SK-N-SH (cell line): ENCODE measurements at regions not wholly inside any gene's neighbourhood (a gene's known extent, or its start where the extent isn't known, plus 50 kb on each side); places are given as distances from the start of the nearest gene placed in this dataset.

Experiments used
- CTCF ChIA-PET: fragments of 300-600, 350-600 bp; formaldehyde crosslinking; extraction: SDS; loops from one replicate; lab custom pipeline; 2021; lab: Yijun Ruan, JAX
- POLR2A ChIA-PET: fragments of 350-600 bp; sonication (Branson Sonifier 250); formaldehyde crosslinking; extraction: SDS; loops from one replicate; lab custom pipeline; 2020; ENCODE audit warnings: antibody characterized with exemption, inconsistent platforms; lab: Yijun Ruan, JAX
- DNase-seq: peaks from one replicate; pipeline ENCODE4 v3.0.0; 2012
- H2AFZ ChIP-seq: fragments of 200-600 bp; sonication (generic); 2 replicates; pipeline ENCODE4 v1.8.1; 2016; ENCODE audit warnings: antibody characterized with exemption, mild to moderate bottlenecking, low read depth
- H3F3A ChIP-seq: fragments of 200-600 bp; sonication (generic); replicated peaks from 2 replicates; pipeline ENCODE3; 2016; ENCODE audit warnings: antibody characterized with exemption, mild to moderate bottlenecking; ENCODE audit not compliant: insufficient read depth
- H3K27ac ChIP-seq, 2 experiments: fragments of 200-500 bp in 1 of 2; fragments of 200-600 bp in 1 of 2; sonication (Bioruptor generic) in 1 of 2; sonication (generic), shearing (Covaris generic) in 1 of 2; 2 replicates each; pipeline versions ENCODE4 v1.5.1 to v1.6.1; 2014 to 2016; ENCODE audit warnings: low read depth in 2 of 2, inconsistent platforms in 1 of 2, low read length in 1 of 2, mild to moderate bottlenecking in 1 of 2, mixed read lengths in 1 of 2
- H3K27me3 ChIP-seq: fragments of 200-600 bp; sonication (generic), shearing (Covaris generic); 2 replicates; pipeline ENCODE4 v1.6.1; 2016; ENCODE audit warnings: mixed run types; ENCODE audit not compliant: insufficient read depth
- H3K36me3 ChIP-seq, 2 experiments: fragments of 200-500 bp in 1 of 2; fragments of 200-600 bp in 1 of 2; sonication (Bioruptor generic) in 1 of 2; sonication (generic) in 1 of 2; replicated peaks in 1 of 2; 2 replicates each; pipeline versions ENCODE3 to v1.5.1; 2014 to 2016; ENCODE audit warnings: low read length in 1 of 2, mild to moderate bottlenecking in 1 of 2; ENCODE audit not compliant: insufficient read depth in 2 of 2, control insufficient read depth in 1 of 2
- H3K4me1 ChIP-seq, 2 experiments: fragments of 200-500 bp in 1 of 2; fragments of 200-600 bp in 1 of 2; sonication (Bioruptor generic) in 1 of 2; sonication (generic), shearing (Covaris generic) in 1 of 2; 2 replicates each; pipeline versions ENCODE4 v1.5.1 to v1.6.1; 2014 to 2016; ENCODE audit warnings: low read depth in 1 of 2, low read length in 1 of 2, mixed run types in 1 of 2; ENCODE audit not compliant: insufficient read depth in 2 of 2, control insufficient read depth in 1 of 2
- H3K4me2 ChIP-seq: fragments of 200-600 bp; sonication (generic), shearing (Covaris generic); 2 replicates; pipeline ENCODE4 v1.6.1; 2017; ENCODE audit warnings: mixed run types
- H3K4me3 ChIP-seq, 2 experiments: fragments of 200-500 bp in 1 of 2; fragments of 200-600 bp in 1 of 2; sonication (Bioruptor generic) in 1 of 2; sonication (generic), shearing (Covaris generic) in 1 of 2; 2 replicates each; pipeline versions ENCODE4 v1.5.1 to v1.8.1; 2014 to 2016; ENCODE audit warnings: low read depth in 2 of 2, inconsistent platforms in 1 of 2, low read length in 1 of 2, mild to moderate bottlenecking in 1 of 2, mixed read lengths in 1 of 2, moderate library complexity in 1 of 2
- H3K79me2 ChIP-seq: fragments of 200-600 bp; sonication (generic); 2 replicates; pipeline ENCODE4 v1.8.1; 2017; ENCODE audit warnings: mild to moderate bottlenecking; ENCODE audit not compliant: insufficient read depth
- H3K9ac ChIP-seq: fragments of 200-600 bp; sonication (generic); 2 replicates; pipeline ENCODE4 v1.6.1; 2017; ENCODE audit warnings: mixed run types
- H3K9me2 ChIP-seq: fragments of 200-600 bp; sonication (generic); 2 replicates; pipeline ENCODE4 v1.6.1; 2017; ENCODE audit warnings: mixed run types
- H3K9me3 ChIP-seq: fragments of 200-600 bp; sonication (generic); 2 replicates; pipeline ENCODE4 v1.6.1; 2017; ENCODE audit warnings: mixed run types, mild to moderate bottlenecking, moderate library complexity
- H4K20me1 ChIP-seq: fragments of 200-600 bp; sonication (generic); 2 replicates; pipeline ENCODE4 v1.6.1; 2017; ENCODE audit warnings: mild to moderate bottlenecking, mixed run types; ENCODE audit not compliant: insufficient read depth
- CHD2 ChIP-seq: fragments of 150-350 bp; IDR thresholded peaks from 2 replicates; pipeline ENCODE4 v1.6.1; 2018; ENCODE audit warnings: low read length; ENCODE audit not compliant: partially characterized antibody
- EP300 ChIP-seq, 2 experiments: IDR thresholded peaks; 2 replicates each; pipeline versions ENCODE4 v1.4.0 to v1.6.1; 2012; ENCODE audit warnings: borderline replicate concordance in 1 of 2, low read depth in 1 of 2, low read length in 1 of 2
- EZH2phosphoT487 ChIP-seq: fragments of 200-600 bp; sonication (generic); IDR thresholded peaks from 2 replicates; pipeline ENCODE4 v1.6.1; 2017; ENCODE audit warnings: low read depth, mixed run types, mild to moderate bottlenecking, antibody characterized with exemption, moderate library complexity, borderline replicate concordance
- FOXJ3 ChIP-seq: sonication (generic); formaldehyde crosslinking; IDR thresholded peaks from 2 replicates; pipeline ENCODE4 v1.5.1; 2020; ENCODE audit warnings: mild to moderate bottlenecking, missing genetic modification reagents
- FOXM1 ChIP-seq: IDR thresholded peaks from 2 replicates; pipeline ENCODE4 v1.4.0; 2012; ENCODE audit warnings: low read depth, mild to moderate bottlenecking
- GABPA ChIP-seq: IDR thresholded peaks from 2 replicates; pipeline ENCODE4 v1.4.0; 2012; ENCODE audit warnings: low read depth, mild to moderate bottlenecking
- MXI1 ChIP-seq: IDR thresholded peaks from 2 replicates; pipeline ENCODE4 v1.6.1; 2012; ENCODE audit warnings: mild to moderate bottlenecking, low read depth, low read length, improper control_type of control experiment
- NFIC ChIP-seq: IDR thresholded peaks from 2 replicates; pipeline ENCODE4 v1.4.0; 2012; ENCODE audit warnings: borderline replicate concordance
- RXRA ChIP-seq: IDR thresholded peaks from 2 replicates; pipeline ENCODE4 v1.4.0; 2012; ENCODE audit warnings: low read depth, mild to moderate bottlenecking, borderline replicate concordance
- SIN3A ChIP-seq: IDR thresholded peaks from 2 replicates; pipeline ENCODE4 v1.6.1; 2012; ENCODE audit warnings: low read depth, mild to moderate bottlenecking, low read length, moderate library complexity, borderline replicate concordance
- SMC3 ChIP-seq: IDR thresholded peaks from 2 replicates; pipeline ENCODE4 v1.6.1; 2012; ENCODE audit warnings: low read depth, low read length, improper control_type of control experiment
- TCF12 ChIP-seq: IDR thresholded peaks from 2 replicates; pipeline ENCODE4 v1.4.0; 2012
- TEAD4 ChIP-seq: IDR thresholded peaks from 2 replicates; pipeline ENCODE4 v1.4.0; 2012; ENCODE audit warnings: mild to moderate bottlenecking, borderline replicate concordance; ENCODE audit not compliant: insufficient read depth
- WGBS: methylation state at CpG from one replicate; pipeline ENCODE4 v1.1.6; 2017; ENCODE audit warnings: low lambda C conversion rate; 5-methylcytosine and 5-hydroxymethylcytosine counted together
- TF ChIP-seq, protein P1 (sequence below): fragments of 200-600 bp; sonication (generic); IDR thresholded peaks from 2 replicates; pipeline ENCODE4 v1.6.1; 2017; ENCODE audit warnings: antibody characterized with exemption, mild to moderate bottlenecking, moderate library complexity
- TF ChIP-seq, protein P2 (sequence below): IDR thresholded peaks from 2 replicates; pipeline ENCODE4; 2012
- TF ChIP-seq, protein P3 (sequence below): IDR thresholded peaks from 2 replicates; pipeline ENCODE4 v1.4.0; 2012; ENCODE audit warnings: low read depth
- TF ChIP-seq, protein P4 (sequence below): IDR thresholded peaks from 2 replicates; pipeline ENCODE4 v1.4.0; 2012; ENCODE audit warnings: low read depth, borderline replicate concordance

DNA sequence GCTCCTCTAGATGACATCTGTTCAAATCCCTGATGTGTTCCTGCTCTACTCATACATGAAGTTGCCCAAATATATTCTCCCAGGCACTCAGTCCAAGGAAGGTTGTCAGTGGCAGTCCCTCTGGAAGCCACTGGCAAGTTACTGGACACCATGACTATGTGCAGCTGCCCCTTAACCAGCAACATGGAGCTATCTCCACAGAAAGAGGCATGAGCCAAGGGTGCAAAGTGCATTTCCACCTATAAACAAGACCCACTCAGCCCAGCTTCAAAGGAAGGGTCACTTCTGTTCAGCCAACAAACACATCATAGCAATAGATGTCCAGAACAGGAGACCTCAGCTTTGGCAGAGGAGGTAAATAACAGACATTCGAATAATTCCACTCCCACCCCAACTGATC is 217.6 kb upstream of the PMEPA1 start:
- Histone ChIP-seq H3K27me3 (no peaks in the 10 kb centered on the region), H3K9ac (no peak overlapping the region), H3K27ac (no peak overlapping the region; a peak in 1 of 4 replicates), H3K9me3 (no peaks in the 10 kb centered on the region), H3K4me3 (no peak overlapping the region), H3F3A (no peaks in the 10 kb centered on the region), H3K36me3 (no peaks in the 10 kb centered on the region), H2AFZ (no peak overlapping the region), H3K4me1 (peaks cover 0 to 27% of the 10 kb centered on the region in 2 experiments; a peak in 1 of 4 replicates), H3K4me2 (no peak overlapping the region), H3K79me2 (no peaks in the 10 kb centered on the region), H3K9me2 (no peaks in the 10 kb centered on the region), H4K20me1 (no peaks in the 10 kb centered on the region)
- WGBS: 78% methylated on average over 1 of the region's 1 CpG
- TF ChIP-seq SIN3A (no peak), GABPA (no peak), TEAD4 (no peak), FOXJ3 (CRISPR knock-in tag) (no peak), MXI1 (no peak), TCF12 (no peak), EZH2phosphoT487 (no peak)
- TF ChIP-seq, protein P1, sequence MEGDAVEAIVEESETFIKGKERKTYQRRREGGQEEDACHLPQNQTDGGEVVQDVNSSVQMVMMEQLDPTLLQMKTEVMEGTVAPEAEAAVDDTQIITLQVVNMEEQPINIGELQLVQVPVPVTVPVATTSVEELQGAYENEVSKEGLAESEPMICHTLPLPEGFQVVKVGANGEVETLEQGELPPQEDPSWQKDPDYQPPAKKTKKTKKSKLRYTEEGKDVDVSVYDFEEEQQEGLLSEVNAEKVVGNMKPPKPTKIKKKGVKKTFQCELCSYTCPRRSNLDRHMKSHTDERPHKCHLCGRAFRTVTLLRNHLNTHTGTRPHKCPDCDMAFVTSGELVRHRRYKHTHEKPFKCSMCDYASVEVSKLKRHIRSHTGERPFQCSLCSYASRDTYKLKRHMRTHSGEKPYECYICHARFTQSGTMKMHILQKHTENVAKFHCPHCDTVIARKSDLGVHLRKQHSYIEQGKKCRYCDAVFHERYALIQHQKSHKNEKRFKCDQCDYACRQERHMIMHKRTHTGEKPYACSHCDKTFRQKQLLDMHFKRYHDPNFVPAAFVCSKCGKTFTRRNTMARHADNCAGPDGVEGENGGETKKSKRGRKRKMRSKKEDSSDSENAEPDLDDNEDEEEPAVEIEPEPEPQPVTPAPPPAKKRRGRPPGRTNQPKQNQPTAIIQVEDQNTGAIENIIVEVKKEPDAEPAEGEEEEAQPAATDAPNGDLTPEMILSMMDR: no peak
- TF ChIP-seq, protein P2, sequence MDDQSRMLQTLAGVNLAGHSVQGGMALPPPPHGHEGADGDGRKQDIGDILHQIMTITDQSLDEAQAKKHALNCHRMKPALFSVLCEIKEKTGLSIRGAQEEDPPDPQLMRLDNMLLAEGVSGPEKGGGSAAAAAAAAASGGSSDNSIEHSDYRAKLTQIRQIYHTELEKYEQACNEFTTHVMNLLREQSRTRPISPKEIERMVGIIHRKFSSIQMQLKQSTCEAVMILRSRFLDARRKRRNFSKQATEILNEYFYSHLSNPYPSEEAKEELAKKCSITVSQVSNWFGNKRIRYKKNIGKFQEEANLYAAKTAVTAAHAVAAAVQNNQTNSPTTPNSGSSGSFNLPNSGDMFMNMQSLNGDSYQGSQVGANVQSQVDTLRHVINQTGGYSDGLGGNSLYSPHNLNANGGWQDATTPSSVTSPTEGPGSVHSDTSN: no peak
- TF ChIP-seq, protein P3, sequence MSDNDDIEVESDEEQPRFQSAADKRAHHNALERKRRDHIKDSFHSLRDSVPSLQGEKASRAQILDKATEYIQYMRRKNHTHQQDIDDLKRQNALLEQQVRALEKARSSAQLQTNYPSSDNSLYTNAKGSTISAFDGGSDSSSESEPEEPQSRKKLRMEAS: no peak
- TF ChIP-seq, protein P4, sequence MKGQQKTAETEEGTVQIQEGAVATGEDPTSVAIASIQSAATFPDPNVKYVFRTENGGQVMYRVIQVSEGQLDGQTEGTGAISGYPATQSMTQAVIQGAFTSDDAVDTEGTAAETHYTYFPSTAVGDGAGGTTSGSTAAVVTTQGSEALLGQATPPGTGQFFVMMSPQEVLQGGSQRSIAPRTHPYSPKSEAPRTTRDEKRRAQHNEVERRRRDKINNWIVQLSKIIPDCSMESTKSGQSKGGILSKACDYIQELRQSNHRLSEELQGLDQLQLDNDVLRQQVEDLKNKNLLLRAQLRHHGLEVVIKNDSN: no peak
- no peak for DNase-seq
- ChIA-PET POLR2A (no interaction called here), CTCF (no interaction called here)

DNA sequence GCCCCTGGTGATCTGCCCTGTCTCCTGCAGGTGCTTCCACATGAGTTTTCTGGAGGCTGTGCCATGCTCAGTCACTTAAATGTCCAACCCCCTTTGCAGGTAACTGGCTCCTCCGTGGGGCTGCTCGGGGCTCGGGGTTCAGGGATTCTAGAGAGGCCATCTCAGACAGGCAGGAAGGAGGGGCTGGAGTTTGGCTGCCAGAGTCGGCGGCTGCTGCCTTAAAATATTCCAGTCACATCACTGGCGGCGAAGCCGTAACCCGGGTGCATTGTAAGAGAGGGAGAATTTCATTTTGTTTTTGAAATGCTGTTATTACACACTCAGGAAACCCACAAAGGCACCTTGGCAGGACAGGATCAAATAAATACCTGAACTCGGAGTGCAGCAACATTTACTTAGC is 212.9 kb upstream of the PMEPA1 start:
- no peak overlapping the region for H3K27ac ChIP-seq
- H3K4me2 ChIP-seq: no peak overlapping the region
- H2AFZ ChIP-seq: no peak overlapping the region
- H3K4me1 ChIP-seq: peaks cover 0 to 4% of the 10 kb centered on the region in 2 experiments; a peak in 1 of 4 replicates
- H3K4me3 ChIP-seq: no peak overlapping the region
- no peak overlapping the region for H3K9ac ChIP-seq
- ChIA-PET POLR2A (no interaction called here), CTCF (interaction anchor here (0.8 kb wide), 1 partner anchor 37 kb away, joined by 3 read pairs; no protein-coding TSS in a partner anchor)
- no peaks in the 10 kb centered on the region for H3K9me3 ChIP-seq
- H3K36me3 ChIP-seq: no peaks in the 10 kb centered on the region
- TF ChIP-seq NFIC: no peak
- TF ChIP-seq FOXJ3 (CRISPR knock-in tag): no peak
- no peak for TF ChIP-seq TCF12
- no peak for TF ChIP-seq SIN3A
- TF ChIP-seq TEAD4: no peak
- TF ChIP-seq, protein P3: no peak
- TF ChIP-seq CHD2: no peak
- no peak for TF ChIP-seq RXRA
- TF ChIP-seq, protein P4: no peak
- no peak for TF ChIP-seq EP300 (IDR thresholded peaks at IDR 0.05; ENCODE audit: borderline replicate concordance in 1 of 2, low read depth in 1 of 2, low read length in 1 of 2)
- TF ChIP-seq, protein P1: no peak
- no peak for TF ChIP-seq SMC3
- no peak for TF ChIP-seq EZH2phosphoT487
- TF ChIP-seq FOXM1: no peak
- no peaks in the 10 kb centered on the region for H3K9me2 ChIP-seq
- no peaks in the 10 kb centered on the region for H3F3A ChIP-seq
- no peaks in the 10 kb centered on the region; the same call in 1 of the 2 replicates for H3K27me3 ChIP-seq
- DNase-seq: no peak
- H3K79me2 ChIP-seq: no peaks in the 10 kb centered on the region
- H4K20me1 ChIP-seq: no peaks in the 10 kb centered on the region
- 82% methylated on average over 10 of the region's 10 CpGs for WGBS
